ENCODE measurements at regions not wholly inside any gene's neighbourhood (a gene's known extent, or its start where the extent isn't known, plus 50 kb on each side); places are given as distances from the start of the nearest gene placed in this dataset.

DNA sequence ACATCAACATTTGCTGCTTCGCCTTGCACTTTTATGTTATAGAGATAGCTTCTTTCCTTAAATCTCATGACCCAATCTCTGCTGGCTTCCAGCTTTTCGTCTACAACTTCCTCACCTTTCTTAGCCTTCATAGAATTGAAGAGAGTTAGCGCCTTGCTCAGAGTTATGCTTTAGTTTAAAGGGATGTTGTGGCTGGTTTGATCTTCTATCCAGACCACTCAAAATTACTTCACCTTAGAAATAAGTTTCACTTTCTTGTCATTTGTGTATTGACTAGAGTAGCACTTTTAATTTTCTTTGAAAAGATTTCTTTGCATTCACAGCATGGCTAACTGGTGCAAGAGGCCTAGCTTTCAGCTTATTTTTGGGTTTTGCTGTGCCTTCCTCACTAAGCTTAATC, 414.2 kb downstream of the ZNF608 start:
- in situ Hi-C loops (cut with HindIII; ENCODE audit: low sequenced_read_pairs): no loop called here
- no peak for DNase-seq (ENCODE audit: low read depth)
- TF ChIP-seq, protein P1, sequence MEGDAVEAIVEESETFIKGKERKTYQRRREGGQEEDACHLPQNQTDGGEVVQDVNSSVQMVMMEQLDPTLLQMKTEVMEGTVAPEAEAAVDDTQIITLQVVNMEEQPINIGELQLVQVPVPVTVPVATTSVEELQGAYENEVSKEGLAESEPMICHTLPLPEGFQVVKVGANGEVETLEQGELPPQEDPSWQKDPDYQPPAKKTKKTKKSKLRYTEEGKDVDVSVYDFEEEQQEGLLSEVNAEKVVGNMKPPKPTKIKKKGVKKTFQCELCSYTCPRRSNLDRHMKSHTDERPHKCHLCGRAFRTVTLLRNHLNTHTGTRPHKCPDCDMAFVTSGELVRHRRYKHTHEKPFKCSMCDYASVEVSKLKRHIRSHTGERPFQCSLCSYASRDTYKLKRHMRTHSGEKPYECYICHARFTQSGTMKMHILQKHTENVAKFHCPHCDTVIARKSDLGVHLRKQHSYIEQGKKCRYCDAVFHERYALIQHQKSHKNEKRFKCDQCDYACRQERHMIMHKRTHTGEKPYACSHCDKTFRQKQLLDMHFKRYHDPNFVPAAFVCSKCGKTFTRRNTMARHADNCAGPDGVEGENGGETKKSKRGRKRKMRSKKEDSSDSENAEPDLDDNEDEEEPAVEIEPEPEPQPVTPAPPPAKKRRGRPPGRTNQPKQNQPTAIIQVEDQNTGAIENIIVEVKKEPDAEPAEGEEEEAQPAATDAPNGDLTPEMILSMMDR (IDR thresholded peaks at IDR 0.05; ENCODE audit: low read depth, low read length, missing control alignments): no peak
- no peak overlapping the region for H3K4me3 ChIP-seq (ENCODE audit: low read depth, low read length)

DNA sequence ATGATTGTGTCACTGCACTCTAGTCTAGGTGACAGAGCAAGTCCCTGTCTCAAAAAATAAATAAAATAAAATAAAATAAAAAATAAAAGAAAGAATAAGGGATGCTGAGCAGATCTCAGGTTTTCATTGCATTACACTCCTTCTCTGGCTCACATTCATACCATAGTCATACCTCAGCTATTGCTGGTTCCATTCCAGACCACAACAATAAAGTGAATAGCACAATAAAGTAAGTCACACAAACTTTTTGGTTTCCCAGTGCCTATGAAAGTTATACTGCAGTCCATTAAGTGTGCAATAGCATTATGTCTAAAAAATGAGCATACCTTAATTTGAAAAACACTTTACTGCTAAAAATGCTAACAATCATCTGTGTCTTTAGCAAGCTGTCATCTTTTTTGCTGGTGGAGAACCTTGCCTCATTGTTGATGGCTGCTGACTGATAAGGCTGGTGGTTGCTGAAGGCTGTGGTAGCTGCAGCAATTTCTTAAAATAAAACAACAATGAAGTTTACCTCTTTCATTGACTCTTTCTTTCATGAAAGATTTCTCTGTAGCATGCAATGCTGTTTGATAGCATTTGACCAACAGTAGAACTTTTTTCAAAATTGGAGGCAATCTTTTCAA, 415.7 kb downstream of the ZNF608 start:
- H3K4me3 ChIP-seq (ENCODE audit: low read depth, low read length): no peak overlapping the region
- in situ Hi-C loops (cut with HindIII; ENCODE audit: low sequenced_read_pairs): no loop called here
- TF ChIP-seq, protein P1 (IDR thresholded peaks at IDR 0.05; ENCODE audit: low read depth, low read length, missing control alignments): no peak
- DNase-seq (ENCODE audit: low read depth): no peak

DNA sequence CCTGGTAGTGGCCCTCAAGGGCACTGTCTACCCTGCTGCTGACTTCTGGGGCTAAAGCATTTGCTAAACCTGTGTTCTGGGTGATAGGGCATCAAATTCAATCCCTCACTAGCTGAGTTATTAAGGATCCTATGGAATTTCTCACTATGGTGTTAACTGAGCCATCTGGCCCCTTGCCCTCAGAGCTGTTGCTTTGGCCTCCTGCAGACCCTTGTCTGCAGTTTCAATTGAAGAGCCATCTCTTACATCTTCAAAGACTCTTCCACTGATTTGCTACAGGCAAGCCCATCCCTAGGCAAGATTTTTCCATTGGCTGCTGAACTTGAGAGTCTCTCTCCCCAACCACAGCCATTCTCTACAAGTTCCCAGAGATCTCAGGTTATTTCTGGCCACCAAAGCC, 418.2 kb downstream of the ZNF608 start:
- TF ChIP-seq, protein P1 (IDR thresholded peaks at IDR 0.05; ENCODE audit: low read depth, low read length, missing control alignments): no peak
- in situ Hi-C loops (cut with HindIII; ENCODE audit: low sequenced_read_pairs): no loop called here
- no peak for DNase-seq (ENCODE audit: low read depth)
- no peak overlapping the region for H3K4me3 ChIP-seq (ENCODE audit: low read depth, low read length)

DNA sequence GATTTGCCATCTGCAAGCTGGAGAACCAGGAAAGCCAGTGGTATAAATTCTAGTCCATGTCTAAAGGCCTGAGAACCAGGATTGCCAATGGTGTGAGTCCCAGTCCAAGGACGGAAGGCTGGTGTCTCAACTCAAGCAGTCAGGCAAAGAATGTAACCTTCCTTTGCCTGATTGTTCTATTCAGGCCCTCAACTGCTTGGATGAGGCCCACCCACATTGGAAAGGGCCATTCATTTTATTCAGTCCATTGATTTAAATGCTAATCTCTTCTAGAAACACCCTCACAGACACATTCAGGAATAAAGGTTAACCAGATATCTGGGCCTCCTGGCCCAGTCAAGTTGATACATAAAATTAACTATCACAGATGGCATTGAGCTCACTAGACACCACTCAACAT, 427.8 kb downstream of the ZNF608 start:
- DNase-seq (ENCODE audit: low read depth): no peak
- in situ Hi-C loops (cut with HindIII; ENCODE audit: low sequenced_read_pairs): no loop called here
- TF ChIP-seq, protein P1 (IDR thresholded peaks at IDR 0.05; ENCODE audit: low read depth, low read length, missing control alignments): no peak
- no peak overlapping the region for H3K4me3 ChIP-seq (ENCODE audit: low read depth, low read length)

DNA sequence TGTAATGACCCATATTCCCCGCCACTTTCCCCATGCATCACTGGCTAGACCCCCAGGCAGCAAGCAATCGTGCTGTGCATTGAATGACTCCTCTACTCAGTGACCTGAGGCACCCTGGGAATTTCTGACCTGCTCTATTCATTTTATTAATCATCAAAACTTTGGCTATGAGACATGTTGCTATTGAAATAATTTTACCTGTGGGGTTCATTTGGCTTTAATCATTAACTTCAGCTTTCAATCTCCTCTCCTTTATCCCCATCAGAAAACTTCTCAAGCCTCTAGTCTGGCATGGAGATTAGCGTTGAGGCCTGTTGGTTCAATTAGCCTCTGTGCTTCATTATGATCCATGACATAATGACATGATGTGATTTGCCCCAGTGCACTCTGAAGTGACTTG, 429.0 kb downstream of the ZNF608 start:
- TF ChIP-seq, protein P1 (IDR thresholded peaks at IDR 0.05; ENCODE audit: low read depth, low read length, missing control alignments): no peak
- DNase-seq (ENCODE audit: low read depth): no peak
- in situ Hi-C loops (cut with HindIII; ENCODE audit: low sequenced_read_pairs): no loop called here
- H3K4me3 ChIP-seq (ENCODE audit: low read depth, low read length): no peak overlapping the region

DNA sequence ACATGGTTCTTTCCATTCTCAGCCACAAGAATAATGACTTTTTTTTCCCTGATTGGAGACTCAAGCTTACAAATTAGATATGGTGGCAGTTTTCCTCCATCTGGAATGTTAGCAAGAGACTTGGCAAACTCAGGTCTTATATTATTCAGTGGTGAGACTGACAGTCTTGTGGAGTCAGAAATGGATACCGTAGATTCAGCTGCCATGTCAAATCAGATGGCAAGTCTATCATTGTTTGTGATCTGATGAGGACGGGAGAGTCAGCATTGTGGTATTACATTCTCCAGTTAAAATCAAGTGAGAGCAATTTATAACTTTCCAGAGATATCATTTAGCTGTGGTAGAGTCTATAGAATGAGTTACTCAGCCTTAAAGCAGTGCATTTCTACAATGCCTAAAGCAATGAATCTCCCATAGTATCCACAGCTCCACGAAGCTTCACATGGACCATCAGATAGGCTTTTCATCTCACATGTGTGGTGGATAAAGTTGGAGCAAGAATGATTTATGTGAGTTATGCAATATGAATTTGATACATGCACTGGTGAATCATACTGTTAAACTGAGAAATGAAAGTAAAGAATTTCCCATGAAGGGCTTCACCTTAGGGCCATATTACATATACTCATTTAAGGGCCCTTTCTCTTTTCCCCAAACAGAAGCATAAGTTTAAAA, 430.6 kb downstream of the ZNF608 start:
- peak; percentile 11 for DNase-seq (ENCODE audit: low read depth)
- TF ChIP-seq, protein P1 (IDR thresholded peaks at IDR 0.05; ENCODE audit: low read depth, low read length, missing control alignments): no peak
- in situ Hi-C loops (cut with HindIII; ENCODE audit: low sequenced_read_pairs): no loop called here
- no peak overlapping the region for H3K4me3 ChIP-seq (ENCODE audit: low read depth, low read length)
